Erythroblast (primary cell): ENCODE measurements at regions not wholly inside any gene's neighbourhood (a gene's known extent, or its start where the extent isn't known, plus 50 kb on each side); places are given as distances from the start of the nearest gene placed in this dataset.

Source experiments
- GATA1 ChIP-seq: IDR thresholded peaks from 2 replicates; pipeline ENCODE4 v1.6.1; 2011; ENCODE audit warnings: low read depth, mild to moderate bottlenecking, control low read depth, low read length, moderate library complexity
- POLR2A ChIP-seq: IDR thresholded peaks from 2 replicates; pipeline ENCODE4 v1.6.1; 2011; ENCODE audit warnings: mild to moderate bottlenecking, low read length

DNA sequence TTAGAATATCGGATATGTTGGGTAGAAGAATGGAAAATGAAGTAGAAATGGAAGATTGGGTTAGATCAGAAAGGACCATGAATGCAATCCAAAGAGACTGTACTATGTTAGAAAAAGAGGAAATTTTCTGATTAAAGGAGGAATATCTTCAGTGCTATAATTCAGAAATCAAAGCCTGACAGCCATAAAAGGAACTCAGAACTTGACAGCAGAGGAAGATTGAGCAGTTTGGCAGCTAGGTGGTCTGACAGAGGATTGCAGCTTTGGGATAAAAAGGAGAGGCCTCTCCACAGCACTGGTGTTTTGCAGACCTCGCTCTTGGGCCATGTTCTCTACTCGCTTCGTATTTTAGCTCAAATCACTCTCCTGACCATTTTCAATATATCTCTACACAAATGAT is 354.8 kb upstream of the SOX5 start:
- TF ChIP-seq POLR2A = no peak
- no peak for TF ChIP-seq GATA1
